ENCODE measurements at regions not wholly inside any gene's neighbourhood (a gene's known extent, or its start where the extent isn't known, plus 50 kb on each side); places are given as distances from the start of the nearest gene placed in this dataset.
"Not testable (repeated sequence)": the region's sequence is repeated elsewhere in the genome, so short reads cannot be mapped to it uniquely, and the experiment has no call there.

- H3K27ac ChIP-seq, result no peak overlapping the region
- CTCF ChIA-PET, result no interaction called here
- DNase-seq (ENCODE audit: low spot score), result no peak
- no peak for TF ChIP-seq CTCF (conservative IDR thresholded peaks at IDR 0.05; ENCODE audit: low read depth)
- POLR2A ChIA-PET (ENCODE audit: low non-redundant PET), result no interaction called here
These were observed 333.4 kb downstream of the INSIG2 start for GRCh38 chr2:118421648-118422047.

- CTCF ChIA-PET, result no interaction called here
- POLR2A ChIA-PET (ENCODE audit: low non-redundant PET), result no interaction called here
These were observed 329.3 kb downstream of the INSIG2 start for GRCh38 chr2:118417406-118418120.

GRCh38 chr2:118415186-118415585 lies 326.9 kb downstream of the INSIG2 start:
- POLR2A ChIA-PET (ENCODE audit: low non-redundant PET); DNase-seq (ENCODE audit: low spot score); CTCF ChIA-PET; H3K27ac ChIP-seq: not testable (repeated sequence)

More at GRCh38 chr2:118417406-118418120, 329.3 kb downstream of the INSIG2 start:
- H3K27ac ChIP-seq, result no peak overlapping the region
- no peak for TF ChIP-seq CTCF (conservative IDR thresholded peaks at IDR 0.05; ENCODE audit: low read depth)
- DNase-seq (ENCODE audit: low spot score), result peak; percentile 23

- POLR2A ChIA-PET (ENCODE audit: low non-redundant PET), result no interaction called here
- TF ChIP-seq CTCF (conservative IDR thresholded peaks at IDR 0.05; ENCODE audit: low read depth), result no peak
- DNase-seq (ENCODE audit: low spot score), result peak; percentile 36
- H3K27ac ChIP-seq, result no peak overlapping the region
- CTCF ChIA-PET, result no interaction called here
These were observed 315.6 kb downstream of the INSIG2 start for GRCh38 chr2:118403658-118404451.

- CTCF ChIA-PET, result no interaction called here
- no peak for TF ChIP-seq CTCF (conservative IDR thresholded peaks at IDR 0.05; ENCODE audit: low read depth)
- no peak overlapping the region for H3K27ac ChIP-seq
- peak; percentile 54 for DNase-seq (ENCODE audit: low spot score)
- POLR2A ChIA-PET (ENCODE audit: low non-redundant PET), result no interaction called here
These were observed 300.5 kb downstream of the INSIG2 start for GRCh38 chr2:118388771-118389170.

DNA sequence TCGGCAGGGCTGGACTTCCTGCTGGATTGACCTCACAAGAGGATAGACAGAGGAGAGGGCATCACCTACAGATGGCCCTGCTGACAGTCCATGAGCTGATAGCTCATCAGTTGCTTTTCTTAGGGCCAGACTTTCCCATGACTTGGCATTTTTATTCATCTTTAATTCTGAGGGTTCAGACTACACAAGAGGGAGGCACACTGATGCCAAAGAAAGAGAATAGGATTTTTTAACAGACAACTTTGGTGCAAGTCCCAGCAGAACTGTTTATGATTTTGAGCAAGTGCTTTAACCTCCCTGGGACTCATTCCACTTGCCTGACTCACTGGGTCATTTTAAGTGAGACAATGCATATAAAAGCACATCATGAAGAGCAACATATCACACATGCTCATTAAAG lies 299.2 kb downstream of the INSIG2 start:
- H3K27ac ChIP-seq, result peak overlapping the region; percentile 83
- ChIA-PET CTCF (interaction anchor here (0.7 kb wide), 1 partner anchor 16 kb away, joined by 3 read pairs; no protein-coding TSS in a partner anchor), POLR2A (ENCODE audit: low non-redundant PET) (no interaction called here)
- TF ChIP-seq CTCF (conservative IDR thresholded peaks at IDR 0.05; ENCODE audit: low read depth), result no peak
- peak; percentile 56 for DNase-seq (ENCODE audit: low spot score)

Measured in RWPE1 (cell line).